GM19043 (cell line): ENCODE measurements at regions not wholly inside any gene's neighbourhood (a gene's known extent, or its start where the extent isn't known, plus 50 kb on each side); places are given as distances from the start of the nearest gene placed in this dataset.

ENCODE experiments used
- ATAC-seq: cut with Tn5 transposase; IDR thresholded peaks from one replicate; pipeline ENCODE4 v1.9.1; 2021; ENCODE audit warnings: low read depth; ENCODE audit not compliant: unreplicated experiment

DNA sequence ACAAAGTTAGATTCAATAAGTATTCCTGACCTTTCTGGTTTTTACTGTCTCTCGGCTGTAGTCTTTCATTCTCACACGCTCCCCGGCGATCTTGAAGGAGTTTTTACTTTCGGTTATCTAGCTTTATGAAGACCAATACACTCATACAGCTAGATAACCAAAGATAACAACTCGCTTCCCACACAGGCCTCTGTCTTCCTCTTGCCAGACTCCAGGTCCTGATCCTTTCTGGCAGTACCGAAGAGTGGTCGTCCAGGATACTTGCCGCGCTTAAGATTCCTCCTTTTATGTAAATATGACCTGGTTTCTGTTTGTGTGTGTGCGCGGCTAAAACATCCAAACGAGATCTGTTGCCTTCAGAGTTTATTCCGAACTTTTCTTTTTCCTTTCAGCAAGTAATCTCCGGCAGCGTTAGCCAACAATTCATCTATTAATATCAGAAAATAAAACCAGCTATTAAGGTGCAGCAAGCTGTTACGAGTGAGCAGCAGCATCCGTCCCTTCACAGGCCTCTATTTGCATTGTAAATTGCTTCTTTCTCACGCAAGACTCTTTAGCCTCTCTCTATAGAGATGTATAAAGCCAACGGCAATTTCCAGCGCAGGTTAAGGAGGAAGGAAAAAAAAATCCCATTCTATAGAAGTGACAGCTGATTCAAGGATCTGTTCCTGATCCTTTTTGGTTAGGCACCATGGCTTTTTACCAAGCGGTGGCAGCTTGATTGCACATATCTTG, 216.1 kb downstream of the MEF2C start:
- peak; percentile 64 for ATAC-seq

DNA sequence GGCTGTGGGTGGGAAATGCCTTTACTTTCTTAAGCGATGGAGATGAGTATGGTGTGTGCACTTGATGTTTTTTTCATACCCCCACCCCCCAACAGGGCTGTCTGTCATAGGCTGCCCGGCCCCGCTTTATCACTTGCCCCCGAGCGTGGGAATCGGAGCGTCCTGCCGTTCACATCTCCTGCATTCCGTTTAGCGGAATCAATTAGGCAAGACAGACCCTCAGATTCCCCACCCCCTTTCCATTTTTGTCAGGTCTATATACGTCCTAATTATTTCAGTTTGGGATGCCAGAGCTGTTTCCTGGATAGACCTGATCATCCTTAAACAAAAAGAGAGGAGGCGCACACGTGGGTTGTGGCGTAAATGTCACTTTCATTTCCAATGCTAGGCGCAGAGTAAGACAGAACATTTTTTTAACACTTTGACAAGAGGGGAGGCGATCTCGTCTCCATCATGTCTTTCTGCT, 217.2 kb downstream of the MEF2C start:
- no peak for ATAC-seq

- no peak for ATAC-seq
Observed at GRCh38 chr5:88664645-88665044, 218.3 kb downstream of the MEF2C start.

GRCh38 chr5:88663793-88664216, 219.2 kb downstream of the MEF2C start:
- no peak for ATAC-seq

GRCh38 chr5:88662846-88663245, 220.1 kb downstream of the MEF2C start:
- no peak for ATAC-seq

- no peak for ATAC-seq
Observed at GRCh38 chr5:88661806-88662207, 221.2 kb downstream of the MEF2C start.

- peak; percentile 54 for ATAC-seq
Observed at GRCh38 chr5:88660947-88661805, 221.8 kb downstream of the MEF2C start.

DNA sequence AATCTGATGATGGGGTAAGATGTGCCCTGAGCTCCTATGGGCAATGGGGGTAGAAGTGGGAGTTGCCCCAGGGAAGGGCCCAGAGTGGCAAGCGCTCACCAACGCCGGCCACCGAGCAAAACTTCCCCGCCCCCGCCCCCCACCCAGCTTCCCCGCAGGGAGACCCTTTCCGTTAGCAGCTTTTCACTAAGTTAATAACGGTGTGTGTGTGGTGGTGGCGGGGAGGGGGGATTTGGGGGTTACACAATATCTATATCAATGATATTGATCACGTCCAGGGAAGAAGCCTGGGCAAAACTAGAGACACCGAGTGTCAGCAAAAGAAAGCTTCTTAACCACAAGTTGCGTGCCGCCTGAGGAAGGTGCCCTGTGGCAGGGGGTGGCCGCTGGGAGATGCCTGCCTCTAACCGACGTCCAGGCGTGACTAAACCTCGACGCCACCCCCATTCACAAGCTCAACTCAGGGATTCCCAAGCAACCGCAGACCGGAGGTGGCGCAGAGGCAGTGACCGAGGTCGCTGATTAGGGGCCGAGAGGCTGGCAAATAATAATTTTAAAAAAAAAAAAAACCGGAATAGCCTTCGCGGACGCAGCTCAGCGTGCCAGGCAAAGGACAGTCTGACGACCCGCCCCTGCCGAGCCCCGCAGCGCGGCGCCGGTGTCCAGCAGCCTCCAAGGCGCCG, 222.6 kb downstream of the MEF2C start:
- ATAC-seq: peak; percentile 7

GRCh38 chr5:88659529-88660263, 223.3 kb downstream of the MEF2C start:
- peak; percentile 44 for ATAC-seq

GRCh38 chr5:88658886-88659285, 224.1 kb downstream of the MEF2C start:
- no peak for ATAC-seq

- ATAC-seq: no peak
Observed at GRCh38 chr5:88657906-88658775, 224.8 kb downstream of the MEF2C start.

- ATAC-seq: no peak
Observed at GRCh38 chr5:88657136-88657535, 225.8 kb downstream of the MEF2C start.

- ATAC-seq: no peak
Observed at GRCh38 chr5:88656221-88656950, 226.6 kb downstream of the MEF2C start.

DNA sequence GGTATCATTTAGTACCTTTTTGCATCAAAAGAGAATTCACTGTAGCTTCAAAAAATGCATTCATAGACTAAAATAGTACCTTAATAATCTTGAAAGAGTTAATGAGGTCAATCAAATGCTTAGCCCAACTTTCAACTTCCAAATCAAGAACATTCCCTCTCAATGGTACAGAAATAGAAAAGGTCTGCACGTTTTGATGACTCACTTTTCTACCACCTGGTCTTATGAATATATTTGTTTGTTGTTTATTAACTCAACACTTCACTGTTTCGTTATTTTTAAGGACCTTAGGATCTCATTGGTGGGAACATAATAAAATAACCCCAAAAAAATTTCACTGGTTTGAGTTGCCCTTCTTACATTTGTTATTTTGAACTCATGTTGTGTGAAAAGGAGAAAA, 229.5 kb downstream of the MEF2C start:
- ATAC-seq: no peak

DNA sequence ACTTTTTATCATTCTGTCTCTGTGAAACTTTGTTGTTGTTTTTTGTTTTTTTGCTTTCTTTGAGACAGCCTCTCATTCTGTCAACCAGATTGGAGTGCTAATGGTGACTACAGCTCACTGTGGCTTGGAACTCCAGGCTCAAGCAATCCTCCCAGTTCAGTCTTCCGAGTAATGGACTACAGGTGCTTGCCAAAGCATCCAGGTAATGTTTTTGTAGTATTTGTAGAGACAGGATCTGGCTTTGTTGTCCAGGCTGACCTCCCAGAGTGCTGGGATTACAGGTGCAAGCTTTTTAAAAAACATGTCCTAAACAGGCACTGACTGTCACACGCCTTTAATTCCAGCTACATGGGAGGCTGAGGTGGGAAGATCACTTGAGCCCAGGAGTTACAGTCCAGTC, 235.1 kb downstream of the MEF2C start:
- no peak for ATAC-seq

DNA sequence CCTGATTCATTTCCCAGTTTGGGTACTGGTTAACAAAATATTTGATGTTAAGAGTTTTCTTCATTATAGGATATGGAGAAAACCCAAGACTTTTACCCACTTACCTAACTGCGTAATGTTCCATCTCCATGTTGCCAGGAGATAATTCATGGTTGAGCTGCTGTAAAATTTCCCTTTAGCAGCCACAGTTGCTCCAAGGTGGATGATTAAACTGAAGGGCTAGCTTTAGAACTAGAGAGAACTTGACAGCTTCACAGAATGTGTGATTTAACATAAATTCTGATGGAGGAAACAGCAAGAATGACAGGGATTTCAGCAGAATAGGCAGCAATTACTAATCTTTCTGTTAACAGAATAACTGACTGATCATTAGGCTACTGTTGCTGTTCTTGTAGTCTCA, 236.1 kb downstream of the MEF2C start:
- no peak for ATAC-seq

DNA sequence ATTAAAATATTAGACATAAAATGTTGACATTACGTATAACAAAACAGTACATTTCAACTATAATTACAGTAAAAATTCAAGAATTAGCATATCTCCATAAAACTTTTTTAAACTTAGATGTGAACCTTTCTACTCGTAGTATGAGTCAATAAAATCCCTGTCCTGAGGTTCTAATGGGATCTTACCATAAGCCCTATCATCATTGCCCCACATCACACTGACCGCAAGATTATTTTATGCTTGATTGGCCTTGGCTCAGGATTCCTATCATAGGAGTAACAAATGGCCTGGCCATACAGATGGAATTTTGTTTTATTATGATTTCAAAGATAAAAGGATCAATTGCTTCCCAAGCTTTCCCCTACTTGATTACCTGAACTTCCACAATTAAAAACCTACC, 238.3 kb downstream of the MEF2C start:
- no peak for ATAC-seq

GRCh38 chr5:88643315-88643714, 239.7 kb downstream of the MEF2C start:
- ATAC-seq: no peak

DNA sequence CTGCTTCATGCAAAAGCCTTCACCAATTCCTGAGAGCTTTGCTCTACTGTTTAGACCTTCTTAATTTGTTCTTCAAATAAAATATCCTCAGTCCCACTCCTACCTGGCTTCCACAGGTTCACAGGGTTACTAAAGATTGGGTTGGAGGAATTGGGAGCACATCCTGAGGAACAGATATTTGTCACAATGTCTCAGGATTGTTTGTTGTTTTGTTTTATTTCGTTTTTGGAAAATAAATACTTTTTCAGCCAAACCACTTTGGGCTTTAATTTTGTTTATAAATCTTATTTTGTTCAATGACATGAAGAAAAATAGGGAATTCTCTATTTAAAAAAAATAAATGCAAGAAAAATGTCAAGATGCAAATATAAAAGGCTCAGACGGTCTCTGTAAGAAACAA, 249.0 kb downstream of the MEF2C start:
- ATAC-seq: no peak
